IPS-11a (cell line): ENCODE measurements at regions not wholly inside any gene's neighbourhood (a gene's known extent, or its start where the extent isn't known, plus 50 kb on each side); places are given as distances from the start of the nearest gene placed in this dataset.
"Not testable (repeated sequence)": the region's sequence is repeated elsewhere in the genome, so short reads cannot be mapped to it uniquely, and the experiment has no call there.

Source experiments
- H3K4me3 ChIP-seq: one replicate; pipeline ENCODE4 v1.5.1; 2013; ENCODE audit warnings: low read depth, low read length, control low read depth

- no peak overlapping the region for H3K4me3 ChIP-seq
Observed at GRCh38 chr2:242043538-242044312, 174.2 kb downstream of the RTP5 start.

GRCh38 chr2:242044313-242044590 is 174.7 kb downstream of the RTP5 start:
- no peak overlapping the region for H3K4me3 ChIP-seq

- H3K4me3 ChIP-seq, result not testable (repeated sequence)
Observed at GRCh38 chr2:242045596-242046144, 176.1 kb downstream of the RTP5 start.

GRCh38 chr2:242046206-242046826 is 176.8 kb downstream of the RTP5 start:
- no peak overlapping the region for H3K4me3 ChIP-seq

- H3K4me3 ChIP-seq, result no peak overlapping the region
Observed at GRCh38 chr2:242047963-242048362, 178.4 kb downstream of the RTP5 start.

- H3K4me3 ChIP-seq, result no peak overlapping the region
Observed at GRCh38 chr2:242048479-242048878, 178.9 kb downstream of the RTP5 start.

- H3K4me3 ChIP-seq, result not testable (repeated sequence)
Observed at GRCh38 chr2:242049492-242049891, 180.0 kb downstream of the RTP5 start.

GRCh38 chr2:242051463-242051862 is 181.9 kb downstream of the RTP5 start:
- no peak overlapping the region for H3K4me3 ChIP-seq

- no peak overlapping the region for H3K4me3 ChIP-seq
Observed at GRCh38 chr2:242052421-242052820, 182.9 kb downstream of the RTP5 start.

- H3K4me3 ChIP-seq, result no peak overlapping the region
Observed at GRCh38 chr2:242053921-242054320, 184.4 kb downstream of the RTP5 start.

GRCh38 chr2:242054406-242054805 is 184.9 kb downstream of the RTP5 start:
- H3K4me3 ChIP-seq, result no peak overlapping the region

GRCh38 chr2:242054881-242055801 is 185.6 kb downstream of the RTP5 start:
- no peak overlapping the region for H3K4me3 ChIP-seq

GRCh38 chr2:242056026-242056425 is 186.5 kb downstream of the RTP5 start:
- H3K4me3 ChIP-seq, result no peak overlapping the region

- no peak overlapping the region for H3K4me3 ChIP-seq
Observed at GRCh38 chr2:242056785-242057184, 187.3 kb downstream of the RTP5 start.

- H3K4me3 ChIP-seq, result no peak overlapping the region
Observed at GRCh38 chr2:242057379-242058040, 188.0 kb downstream of the RTP5 start.

- no peak overlapping the region for H3K4me3 ChIP-seq
Observed at GRCh38 chr2:242058116-242058680, 188.7 kb downstream of the RTP5 start.

- no peak overlapping the region for H3K4me3 ChIP-seq
Observed at GRCh38 chr2:242059566-242059965, 190.0 kb downstream of the RTP5 start.

GRCh38 chr2:242060212-242060835 is 190.8 kb downstream of the RTP5 start:
- no peak overlapping the region for H3K4me3 ChIP-seq

- H3K4me3 ChIP-seq, result not testable (repeated sequence)
Observed at GRCh38 chr2:242061930-242062329, 192.4 kb downstream of the RTP5 start.

GRCh38 chr2:242063436-242063835 is 193.9 kb downstream of the RTP5 start:
- H3K4me3 ChIP-seq, result no peak overlapping the region
